ENCODE measurements at regions not wholly inside any gene's neighbourhood (a gene's known extent, or its start where the extent isn't known, plus 50 kb on each side); places are given as distances from the start of the nearest gene placed in this dataset.

DNA sequence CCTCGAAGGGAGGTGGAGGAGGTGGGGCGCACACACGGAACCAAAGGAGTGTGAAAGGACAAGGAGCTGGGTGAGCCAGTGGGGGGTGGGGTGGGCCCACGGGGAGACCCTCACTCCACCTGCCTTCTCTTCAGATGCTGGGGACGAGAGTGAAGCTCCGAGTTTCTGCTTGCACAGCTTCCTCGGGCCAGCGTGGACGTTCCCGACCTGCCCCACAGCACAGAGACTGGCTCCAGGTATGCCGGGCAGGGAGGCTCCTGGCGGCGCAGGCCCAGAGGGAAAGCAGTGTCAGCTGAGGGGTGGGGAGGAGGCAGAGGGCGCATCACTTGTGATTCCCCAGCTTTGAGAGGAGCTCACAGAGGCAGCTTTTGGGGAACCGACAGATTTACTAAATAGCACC, 98.5 kb upstream of the RPS6KA2 start:
- Histone ChIP-seq H3K36me3 (ENCODE audit: control insufficient read depth, low read depth, low read length) (no peaks in the 10 kb centered on the region), H3K27me3 (ENCODE audit: control insufficient read depth, insufficient read depth, low read length) (no peaks in the 10 kb centered on the region), H3K27ac (ENCODE audit: low read length) (no peak overlapping the region), H3K9me3 (ENCODE audit: control insufficient read depth, low read depth, low read length) (no peaks in the 10 kb centered on the region), H3K4me3 (ENCODE audit: low read length) (no peak overlapping the region), H3K9ac (ENCODE audit: low read length) (no peak overlapping the region), H3K4me1 (ENCODE audit: control insufficient read depth, low read depth, low read length) (no peaks in the 10 kb centered on the region)

DNA sequence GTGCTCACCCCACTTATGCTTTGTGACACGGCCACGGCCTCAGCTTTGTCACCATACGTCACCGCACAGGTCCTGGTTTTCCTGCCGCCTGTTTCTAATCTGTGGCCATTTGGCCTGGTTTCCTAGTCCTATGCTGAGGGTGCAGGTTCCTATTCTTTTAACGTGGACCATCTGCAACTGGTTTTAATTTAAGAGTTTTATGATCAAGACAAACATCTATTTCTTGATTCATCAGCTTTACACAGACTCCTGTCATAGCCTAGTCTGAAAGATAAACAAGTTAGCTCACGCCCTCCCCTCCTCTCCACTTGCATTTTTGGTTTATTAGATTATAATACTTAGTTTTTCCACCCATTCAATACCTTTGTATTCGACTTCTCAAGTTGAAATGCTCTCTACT, 97.5 kb upstream of the RPS6KA2 start:
- Histone ChIP-seq H3K9ac (ENCODE audit: low read length) (no peak overlapping the region), H3K27me3 (ENCODE audit: control insufficient read depth, insufficient read depth, low read length) (no peaks in the 10 kb centered on the region), H3K27ac (ENCODE audit: low read length) (no peak overlapping the region), H3K9me3 (ENCODE audit: control insufficient read depth, low read depth, low read length) (no peaks in the 10 kb centered on the region), H3K4me3 (ENCODE audit: low read length) (no peak overlapping the region), H3K36me3 (ENCODE audit: control insufficient read depth, low read depth, low read length) (no peaks in the 10 kb centered on the region), H3K4me1 (ENCODE audit: control insufficient read depth, low read depth, low read length) (no peaks in the 10 kb centered on the region)

DNA sequence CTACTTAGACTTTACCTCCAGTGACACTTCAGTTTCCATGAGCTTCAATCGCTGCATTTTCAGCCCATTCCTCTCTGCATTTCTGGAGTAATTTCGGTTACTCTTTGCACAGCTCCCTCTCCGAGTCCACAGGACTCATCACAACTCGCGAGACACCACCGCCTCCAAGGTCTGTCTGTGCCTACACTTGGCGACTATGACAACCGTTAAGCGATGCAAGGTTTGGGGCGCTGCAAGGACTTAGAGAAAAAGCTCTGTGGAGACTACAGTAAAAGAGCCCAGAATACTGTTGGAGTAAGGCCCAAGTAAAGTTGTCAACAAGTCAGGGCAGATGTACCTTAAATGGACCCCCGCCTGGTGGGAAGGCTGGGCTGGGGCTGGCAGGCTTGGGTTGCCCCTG, 95.7 kb upstream of the RPS6KA2 start:
- no peaks in the 10 kb centered on the region for H3K27me3 ChIP-seq (ENCODE audit: control insufficient read depth, insufficient read depth, low read length)

DNA sequence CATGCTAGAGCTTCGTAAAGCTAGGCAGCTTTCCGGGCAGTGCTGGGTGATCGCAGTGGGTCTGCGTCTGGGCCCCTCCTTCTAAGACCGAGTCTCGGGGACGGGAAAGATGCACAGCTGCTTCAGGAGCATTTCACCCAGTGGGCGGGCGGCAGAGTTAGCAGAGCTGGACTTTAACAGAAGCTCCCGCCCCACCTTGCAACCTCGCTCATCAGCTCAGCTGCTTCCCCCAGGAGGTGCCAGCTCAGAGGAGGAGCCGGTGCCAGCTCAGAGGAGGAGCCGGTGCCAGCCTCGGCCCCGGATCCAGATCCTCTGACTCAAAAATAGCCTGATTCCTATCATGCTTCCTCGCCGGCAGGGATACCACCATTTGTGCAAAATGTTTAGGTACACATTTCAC, 94.5 kb upstream of the RPS6KA2 start:
- Histone ChIP-seq H3K4me1 (ENCODE audit: control insufficient read depth, low read depth, low read length) (no peaks in the 10 kb centered on the region), H3K9me3 (ENCODE audit: control insufficient read depth, low read depth, low read length) (no peaks in the 10 kb centered on the region), H3K27ac (ENCODE audit: low read length) (no peak overlapping the region), H3K4me3 (ENCODE audit: low read length) (no peak overlapping the region), H3K27me3 (ENCODE audit: control insufficient read depth, insufficient read depth, low read length) (no peaks in the 10 kb centered on the region), H3K9ac (ENCODE audit: low read length) (no peak overlapping the region), H3K36me3 (ENCODE audit: control insufficient read depth, low read depth, low read length) (no peaks in the 10 kb centered on the region)

More for the DNA sequence above, 95.7 kb upstream of the RPS6KA2 start:
- no peak overlapping the region for H3K4me3 ChIP-seq (ENCODE audit: low read length)
- no peaks in the 10 kb centered on the region for H3K4me1 ChIP-seq (ENCODE audit: control insufficient read depth, low read depth, low read length)
- H3K9me3 ChIP-seq (ENCODE audit: control insufficient read depth, low read depth, low read length), result no peaks in the 10 kb centered on the region
- H3K36me3 ChIP-seq (ENCODE audit: control insufficient read depth, low read depth, low read length), result no peaks in the 10 kb centered on the region
- H3K27ac ChIP-seq (ENCODE audit: low read length), result no peak overlapping the region
- H3K9ac ChIP-seq (ENCODE audit: low read length), result no peak overlapping the region

DNA sequence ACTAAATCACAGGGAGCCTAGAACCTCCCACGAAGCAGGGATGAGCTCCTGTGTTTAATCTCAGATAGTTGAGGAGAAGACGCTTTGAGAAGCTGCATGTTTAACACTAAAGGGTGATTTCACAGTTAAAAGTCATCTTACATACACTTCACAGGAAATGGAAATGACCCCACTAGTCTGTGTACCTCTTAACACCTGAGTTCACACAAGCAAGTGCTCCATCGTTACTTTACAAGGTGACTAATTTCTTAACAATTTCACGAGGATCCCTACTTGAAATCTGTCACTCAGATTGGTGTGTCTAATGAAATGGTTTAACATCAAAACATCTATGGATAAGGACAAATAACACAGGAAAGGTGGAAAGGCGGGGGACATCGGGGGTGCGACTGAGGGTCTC, 93.8 kb upstream of the RPS6KA2 start:
- no peak overlapping the region for H3K9ac ChIP-seq (ENCODE audit: low read length)
- no peak overlapping the region for H3K4me3 ChIP-seq (ENCODE audit: low read length)
- H3K27ac ChIP-seq (ENCODE audit: low read length), result no peak overlapping the region
- no peaks in the 10 kb centered on the region for H3K9me3 ChIP-seq (ENCODE audit: control insufficient read depth, low read depth, low read length)
- no peaks in the 10 kb centered on the region for H3K27me3 ChIP-seq (ENCODE audit: control insufficient read depth, insufficient read depth, low read length)
- H3K4me1 ChIP-seq (ENCODE audit: control insufficient read depth, low read depth, low read length), result no peaks in the 10 kb centered on the region
- H3K36me3 ChIP-seq (ENCODE audit: control insufficient read depth, low read depth, low read length), result no peaks in the 10 kb centered on the region

DNA sequence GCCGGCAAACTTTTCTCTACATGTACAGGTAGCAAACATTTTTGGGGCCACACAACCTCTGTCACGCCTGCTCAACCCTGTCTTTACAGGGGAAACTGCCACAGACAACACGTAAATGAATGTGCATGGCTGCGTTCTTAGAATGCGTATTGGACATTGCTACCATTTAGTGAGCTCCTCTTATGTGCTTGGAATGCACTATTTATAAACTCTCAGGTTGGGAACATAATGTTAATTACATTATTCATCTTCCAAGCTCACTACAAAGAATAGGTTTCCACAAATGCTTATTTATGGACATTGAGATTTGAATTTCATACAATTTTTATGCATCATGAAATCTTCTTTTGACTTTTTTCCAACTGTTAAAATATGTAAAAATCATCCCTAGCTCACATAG, 92.0 kb upstream of the RPS6KA2 start:
- no peaks in the 10 kb centered on the region for H3K4me1 ChIP-seq (ENCODE audit: control insufficient read depth, low read depth, low read length)
- no peak overlapping the region for H3K4me3 ChIP-seq (ENCODE audit: low read length)
- no peaks in the 10 kb centered on the region for H3K9me3 ChIP-seq (ENCODE audit: control insufficient read depth, low read depth, low read length)
- H3K36me3 ChIP-seq (ENCODE audit: control insufficient read depth, low read depth, low read length), result no peaks in the 10 kb centered on the region
- no peak overlapping the region for H3K27ac ChIP-seq (ENCODE audit: low read length)
- no peaks in the 10 kb centered on the region for H3K27me3 ChIP-seq (ENCODE audit: control insufficient read depth, insufficient read depth, low read length)
- H3K9ac ChIP-seq (ENCODE audit: low read length), result no peak overlapping the region

DNA sequence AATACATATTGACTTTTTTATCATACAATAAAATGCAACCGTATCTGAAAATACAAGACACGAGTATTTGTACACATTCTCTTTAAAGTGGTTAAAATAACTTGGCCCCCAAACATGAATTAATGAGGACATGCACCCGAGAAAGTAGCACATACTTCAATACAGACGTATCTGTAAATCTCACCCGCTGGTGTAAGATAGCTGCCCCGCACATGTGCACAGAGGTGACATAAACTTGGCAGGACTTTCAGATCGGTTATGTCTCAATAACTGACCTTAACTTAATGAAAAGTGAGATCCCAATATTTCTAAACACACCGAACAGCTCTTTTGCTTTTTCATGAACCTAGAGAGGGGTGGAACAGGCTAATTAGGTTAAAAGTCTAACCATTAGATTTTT, 91.5 kb upstream of the RPS6KA2 start:
- no peaks in the 10 kb centered on the region for H3K27me3 ChIP-seq (ENCODE audit: control insufficient read depth, insufficient read depth, low read length)
- no peaks in the 10 kb centered on the region for H3K36me3 ChIP-seq (ENCODE audit: control insufficient read depth, low read depth, low read length)

DNA sequence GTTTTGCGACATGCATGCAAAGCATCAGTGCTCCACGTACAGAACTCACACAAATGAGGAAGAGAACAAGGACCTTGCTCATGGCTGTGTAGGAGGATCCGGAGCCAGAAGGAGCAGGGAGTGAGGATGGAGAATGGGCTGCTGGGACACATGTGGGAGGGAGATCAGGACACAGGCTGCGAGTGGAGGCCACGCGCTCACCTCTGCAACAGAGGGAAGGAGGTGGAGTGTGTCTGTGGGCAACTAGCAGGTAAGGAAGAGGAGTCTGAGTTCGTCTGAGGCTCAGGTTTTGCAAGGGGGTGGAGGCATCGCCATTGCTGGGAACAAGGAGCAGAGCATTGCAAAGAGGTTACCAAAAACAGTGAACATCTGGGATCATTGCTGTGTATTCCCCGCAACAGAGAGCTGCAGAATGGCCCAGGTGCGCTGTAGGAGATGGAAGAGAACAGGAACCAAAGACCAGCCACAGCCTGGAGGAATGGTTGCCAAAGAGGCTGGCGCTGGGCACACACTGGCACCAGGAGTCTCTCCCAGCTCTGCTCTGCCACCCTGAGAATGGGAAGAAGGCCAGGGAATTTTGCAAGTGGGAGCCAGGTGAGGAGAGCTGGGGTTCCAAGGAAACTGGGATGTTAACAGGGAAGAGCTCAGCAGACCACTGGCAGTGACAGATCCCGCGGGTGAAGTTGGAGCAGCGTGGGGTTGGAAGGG, 90.0 kb upstream of the RPS6KA2 start:
- Histone ChIP-seq H3K36me3 (ENCODE audit: control insufficient read depth, low read depth, low read length) (no peaks in the 10 kb centered on the region), H3K27ac (ENCODE audit: low read length) (no peak overlapping the region), H3K27me3 (ENCODE audit: control insufficient read depth, insufficient read depth, low read length) (no peaks in the 10 kb centered on the region), H3K9me3 (ENCODE audit: control insufficient read depth, low read depth, low read length) (no peaks in the 10 kb centered on the region), H3K4me3 (ENCODE audit: low read length) (no peak overlapping the region), H3K4me1 (ENCODE audit: control insufficient read depth, low read depth, low read length) (no peaks in the 10 kb centered on the region), H3K9ac (ENCODE audit: low read length) (no peak overlapping the region)

More for the DNA sequence above, 91.5 kb upstream of the RPS6KA2 start:
- H3K9me3 ChIP-seq (ENCODE audit: control insufficient read depth, low read depth, low read length), result no peaks in the 10 kb centered on the region
- no peak overlapping the region for H3K27ac ChIP-seq (ENCODE audit: low read length)
- H3K4me3 ChIP-seq (ENCODE audit: low read length), result no peak overlapping the region
- H3K4me1 ChIP-seq (ENCODE audit: control insufficient read depth, low read depth, low read length), result no peaks in the 10 kb centered on the region
- H3K9ac ChIP-seq (ENCODE audit: low read length), result no peak overlapping the region

DNA sequence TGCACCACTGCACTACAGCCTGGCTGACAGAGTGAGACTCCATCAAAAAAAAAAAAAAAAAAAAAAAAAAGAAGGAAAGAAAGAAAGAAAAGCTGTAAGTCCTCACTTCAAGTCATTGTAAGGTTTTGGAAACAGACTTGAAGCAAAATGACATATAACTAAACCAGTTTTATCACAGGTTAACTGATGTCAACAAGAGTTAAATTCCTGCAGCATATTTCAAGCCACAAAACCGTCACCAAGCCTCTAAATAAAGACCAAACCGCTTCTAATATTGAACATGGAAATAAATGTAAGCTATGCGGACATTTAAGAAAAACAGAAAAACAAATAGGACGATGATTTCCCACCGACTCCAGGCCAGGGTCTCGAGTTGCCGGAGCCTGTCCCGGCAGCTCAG, 88.9 kb upstream of the RPS6KA2 start:
- no peaks in the 10 kb centered on the region for H3K36me3 ChIP-seq (ENCODE audit: control insufficient read depth, low read depth, low read length)
- no peaks in the 10 kb centered on the region for H3K27me3 ChIP-seq (ENCODE audit: control insufficient read depth, insufficient read depth, low read length)
- H3K4me3 ChIP-seq (ENCODE audit: low read length), result no peak overlapping the region
- H3K9me3 ChIP-seq (ENCODE audit: control insufficient read depth, low read depth, low read length), result no peaks in the 10 kb centered on the region
- H3K4me1 ChIP-seq (ENCODE audit: control insufficient read depth, low read depth, low read length), result no peaks in the 10 kb centered on the region
- no peak overlapping the region for H3K9ac ChIP-seq (ENCODE audit: low read length)
- H3K27ac ChIP-seq (ENCODE audit: low read length), result no peak overlapping the region

DNA sequence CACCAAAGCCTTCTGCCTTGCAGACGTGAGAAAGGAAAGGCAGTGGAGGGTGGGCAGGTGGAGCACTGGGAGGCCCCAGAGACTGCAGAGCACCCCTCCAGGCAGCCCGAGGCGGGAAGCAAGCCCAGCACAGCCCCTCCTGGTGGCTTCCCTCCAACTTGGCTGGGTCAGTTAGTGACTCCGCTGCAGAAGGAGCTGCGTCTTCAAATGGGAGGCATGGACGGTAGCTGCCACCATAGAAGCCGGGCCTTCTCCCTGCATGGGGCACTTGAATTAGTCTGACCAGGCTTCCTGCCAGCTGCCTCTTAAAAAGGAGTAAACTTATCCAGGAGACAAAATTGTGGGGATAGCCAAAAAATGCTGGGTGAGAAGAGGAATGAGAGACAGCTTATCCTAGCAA, 88.0 kb upstream of the RPS6KA2 start:
- Histone ChIP-seq H3K9ac (ENCODE audit: low read length) (no peak overlapping the region), H3K27ac (ENCODE audit: low read length) (no peak overlapping the region), H3K4me3 (ENCODE audit: low read length) (no peak overlapping the region), H3K36me3 (ENCODE audit: control insufficient read depth, low read depth, low read length) (no peaks in the 10 kb centered on the region), H3K9me3 (ENCODE audit: control insufficient read depth, low read depth, low read length) (no peaks in the 10 kb centered on the region), H3K4me1 (ENCODE audit: control insufficient read depth, low read depth, low read length) (no peaks in the 10 kb centered on the region), H3K27me3 (ENCODE audit: control insufficient read depth, insufficient read depth, low read length) (no peaks in the 10 kb centered on the region)

DNA sequence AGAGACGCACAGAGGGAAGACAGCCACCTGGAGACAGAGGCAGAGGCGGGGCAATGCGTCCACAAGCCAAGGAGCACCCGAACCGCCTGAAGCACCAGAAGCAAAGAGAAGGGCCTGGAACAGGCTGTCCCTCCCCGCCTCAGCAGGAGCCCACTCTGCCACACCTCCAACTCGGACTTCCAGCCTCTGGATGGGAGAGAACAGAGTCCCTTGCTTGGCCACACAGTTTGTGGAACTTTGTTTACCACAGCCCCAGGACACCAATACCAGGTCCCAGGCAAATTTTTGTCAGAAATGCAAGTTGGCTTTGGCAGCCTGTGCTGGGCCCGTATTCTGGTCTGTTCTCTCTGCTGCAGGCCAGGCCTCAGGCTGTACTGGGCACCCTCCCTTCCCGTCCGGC, 87.5 kb upstream of the RPS6KA2 start:
- Histone ChIP-seq H3K36me3 (ENCODE audit: control insufficient read depth, low read depth, low read length) (no peaks in the 10 kb centered on the region), H3K4me3 (ENCODE audit: low read length) (no peak overlapping the region), H3K9me3 (ENCODE audit: control insufficient read depth, low read depth, low read length) (no peaks in the 10 kb centered on the region), H3K9ac (ENCODE audit: low read length) (no peak overlapping the region), H3K27me3 (ENCODE audit: control insufficient read depth, insufficient read depth, low read length) (no peaks in the 10 kb centered on the region), H3K4me1 (ENCODE audit: control insufficient read depth, low read depth, low read length) (no peaks in the 10 kb centered on the region), H3K27ac (ENCODE audit: low read length) (no peak overlapping the region)

DNA sequence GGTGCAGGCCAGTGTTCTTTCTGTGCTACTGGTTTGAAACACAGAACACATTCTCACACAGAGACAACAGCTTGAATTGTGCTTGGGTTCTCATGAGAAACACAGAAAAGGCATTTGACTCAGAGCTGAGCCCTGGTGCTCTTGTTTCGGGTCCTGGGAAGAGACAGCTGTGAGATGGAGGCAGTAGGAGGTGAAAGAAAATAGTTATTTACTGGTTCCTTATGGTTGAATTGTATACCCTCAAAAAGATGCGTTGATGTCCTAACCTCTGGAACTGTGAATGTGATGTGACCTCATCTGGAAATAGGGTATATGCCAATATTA, 87.1 kb upstream of the RPS6KA2 start:
- H3K27ac ChIP-seq (ENCODE audit: low read length), result no peak overlapping the region
- no peaks in the 10 kb centered on the region for H3K27me3 ChIP-seq (ENCODE audit: control insufficient read depth, insufficient read depth, low read length)
- no peak overlapping the region for H3K9ac ChIP-seq (ENCODE audit: low read length)
- H3K4me3 ChIP-seq (ENCODE audit: low read length), result no peak overlapping the region
- H3K36me3 ChIP-seq (ENCODE audit: control insufficient read depth, low read depth, low read length), result no peaks in the 10 kb centered on the region
- no peaks in the 10 kb centered on the region for H3K9me3 ChIP-seq (ENCODE audit: control insufficient read depth, low read depth, low read length)
- no peaks in the 10 kb centered on the region for H3K4me1 ChIP-seq (ENCODE audit: control insufficient read depth, low read depth, low read length)

Data from iPS-18a (cell line).